Tibial artery (tissue), 4 donors: ENCODE measurements at regions not wholly inside any gene's neighbourhood (a gene's known extent, or its start where the extent isn't known, plus 50 kb on each side); places are given as distances from the start of the nearest gene placed in this dataset.

Source experiments
- DNase-seq, 2 donors: peaks; one replicate each; pipeline ENCODE4 v3.0.0-alpha.2; 2019
- H3K27ac ChIP-seq, 2 donors: fragments of 200-600 bp; sonication (generic) in 1 of 2; 1 replicate in 1 of 2; 2 replicates in 1 of 2; pipeline ENCODE4 v1.5.1; 2018 to 2019; ENCODE audit warnings: mild to moderate bottlenecking in 1 of 2
- H3K27me3 ChIP-seq, 2 donors: fragments of 200-600 bp; sonication (generic) in 1 of 2; one replicate each; pipeline versions ENCODE4 v1.5.1 to v1.6.0; 2016 to 2019
- H3K36me3 ChIP-seq, 3 donors: fragments of 200-600 bp; sonication (generic) in 2 of 3; one replicate each; pipeline ENCODE4 v1.5.1; 2016 to 2019; ENCODE audit warnings: mild to moderate bottlenecking in 2 of 3
- H3K4me1 ChIP-seq, 4 donors: fragments of 200-600 bp; sonication (generic) in 2 of 4; 1 replicate in 3 of 4; 2 replicates in 1 of 4; pipeline ENCODE4 v1.5.1; 2016 to 2019
- H3K4me3 ChIP-seq, 2 donors: fragments of 200-600 bp; sonication (generic) in 1 of 2; 1 replicate in 1 of 2; 2 replicates in 1 of 2; pipeline ENCODE4 v1.5.1; 2018 to 2019; ENCODE audit warnings: mild to moderate bottlenecking in 2 of 2
- H3K9me3 ChIP-seq, 3 donors: fragments of 200-600 bp; sonication (generic) in 1 of 3; one replicate each; pipeline ENCODE4 v1.5.1; 2016 to 2019
- CTCF ChIP-seq, 2 experiments: fragments of 200-600 bp in 1 of 2; fragments of 450-650 bp in 1 of 2; IDR thresholded peaks; one replicate each; pipeline ENCODE4 v1.5.1; 2017 to 2019; ENCODE audit warnings: antibody characterized with exemption in 2 of 2, mild to moderate bottlenecking in 1 of 2, moderate library complexity in 1 of 2
- intact Hi-C: fragments of 100-400 bp; cut with DNase I; formaldehyde crosslinking; loops from one replicate; pipeline ENCODE4 v1.15.0; 2023; ENCODE audit warnings: low total_unique reads

DNA sequence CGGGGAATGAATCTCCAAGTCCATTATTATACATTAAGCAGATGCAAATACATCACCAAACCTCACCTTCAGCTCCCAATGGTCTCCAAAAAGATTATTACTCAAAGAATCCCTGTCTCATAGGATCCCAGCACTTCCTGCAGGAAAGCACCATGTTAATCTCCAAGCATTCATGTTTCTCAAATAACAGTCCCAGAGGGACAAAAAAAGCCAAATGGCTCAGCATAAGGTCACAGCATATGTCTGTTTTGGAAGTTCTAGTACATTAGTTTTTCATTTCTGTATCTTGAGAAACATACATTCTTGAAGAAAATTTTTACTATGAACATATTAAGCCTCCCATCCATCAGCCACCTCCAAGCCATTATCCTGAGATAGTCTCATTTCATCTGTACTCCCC is 103.3 kb downstream of the METTL4 start:
- Histone ChIP-seq H3K4me3 (no peak overlapping the region), H3K36me3 (no peaks in the 10 kb centered on the region), H3K4me1 (no peaks in the 10 kb centered on the region), H3K27ac (no peak overlapping the region), H3K9me3 (no peaks in the 10 kb centered on the region), H3K27me3 (no peaks in the 10 kb centered on the region)
- intact Hi-C loops, result no loop called here
- TF ChIP-seq CTCF (IDR thresholded peaks at IDR 0.05), result no peak
- DNase-seq, result no peak

DNA sequence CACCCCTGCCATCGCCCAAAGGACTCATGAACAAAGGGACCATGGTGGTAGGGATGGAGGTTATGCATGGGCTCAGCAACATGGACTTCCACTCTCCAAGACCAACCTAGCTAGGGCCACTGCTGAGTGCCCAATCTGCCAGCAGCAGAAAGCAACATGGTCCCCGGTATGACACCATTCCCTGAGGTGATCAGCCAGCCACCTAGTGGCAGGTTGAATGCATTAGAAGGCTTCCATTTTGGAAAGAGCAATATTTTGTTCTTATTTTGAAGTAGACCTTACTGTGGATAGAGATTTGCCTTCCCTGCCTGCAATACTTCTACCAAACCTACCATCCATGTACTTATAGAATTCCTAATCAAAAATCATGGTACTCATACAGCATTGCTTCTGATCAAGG is 99.8 kb downstream of the METTL4 start:
- Histone ChIP-seq H3K9me3 (no peaks in the 10 kb centered on the region), H3K27me3 (no peaks in the 10 kb centered on the region), H3K36me3 (no peaks in the 10 kb centered on the region), H3K4me3 (no peak overlapping the region), H3K27ac (no peak overlapping the region), H3K4me1 (no peaks in the 10 kb centered on the region)
- intact Hi-C loops, result no loop called here
- no peak for TF ChIP-seq CTCF (IDR thresholded peaks at IDR 0.05)
- DNase-seq, result no peak

GRCh38 chr18:2478662-2479061 is 92.6 kb downstream of the METTL4 start:
- no peak for TF ChIP-seq CTCF (IDR thresholded peaks at IDR 0.05)
- DNase-seq, result no peak
- Histone ChIP-seq H3K36me3 (no peaks in the 10 kb centered on the region), H3K27ac (no peak overlapping the region), H3K27me3 (no peaks in the 10 kb centered on the region), H3K4me1 (no peaks in the 10 kb centered on the region), H3K9me3 (no peaks in the 10 kb centered on the region), H3K4me3 (no peak overlapping the region)
- intact Hi-C loops, result no loop called here

DNA sequence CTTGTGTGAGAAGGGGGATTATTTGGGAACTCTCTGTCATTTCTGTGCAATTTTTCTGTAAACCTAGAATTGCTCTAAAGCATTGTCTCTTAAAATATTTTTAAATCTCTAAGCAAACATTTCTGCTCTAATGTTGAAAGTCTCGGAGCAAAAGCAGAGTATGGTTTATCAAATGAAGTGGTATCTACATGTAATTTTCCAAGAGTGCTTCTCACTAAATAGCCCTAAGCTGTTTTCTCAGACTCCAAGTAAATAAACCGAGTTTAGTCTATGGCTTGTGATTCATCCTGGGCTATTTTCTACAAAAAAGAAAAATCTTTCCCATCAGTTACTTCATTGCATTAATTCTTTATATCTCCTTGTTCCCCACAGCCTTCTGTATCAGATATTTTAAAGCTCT is 90.8 kb downstream of the METTL4 start:
- TF ChIP-seq CTCF (IDR thresholded peaks at IDR 0.05), result no peak
- DNase-seq, result no peak
- intact Hi-C loops, result no loop called here
- Histone ChIP-seq H3K9me3 (no peaks in the 10 kb centered on the region), H3K27ac (no peak overlapping the region), H3K36me3 (no peaks in the 10 kb centered on the region), H3K4me3 (no peak overlapping the region), H3K27me3 (no peaks in the 10 kb centered on the region), H3K4me1 (no peaks in the 10 kb centered on the region)

- Histone ChIP-seq H3K9me3 (no peaks in the 10 kb centered on the region), H3K36me3 (no peaks in the 10 kb centered on the region), H3K4me1 (no peaks in the 10 kb centered on the region), H3K27ac (no peak overlapping the region), H3K4me3 (no peak overlapping the region), H3K27me3 (no peaks in the 10 kb centered on the region)
- intact Hi-C loops, result no loop called here
- TF ChIP-seq CTCF (IDR thresholded peaks at IDR 0.05), result no peak
- no peak for DNase-seq
Observed at GRCh38 chr18:2482706-2483475, 88.4 kb downstream of the METTL4 start.

DNA sequence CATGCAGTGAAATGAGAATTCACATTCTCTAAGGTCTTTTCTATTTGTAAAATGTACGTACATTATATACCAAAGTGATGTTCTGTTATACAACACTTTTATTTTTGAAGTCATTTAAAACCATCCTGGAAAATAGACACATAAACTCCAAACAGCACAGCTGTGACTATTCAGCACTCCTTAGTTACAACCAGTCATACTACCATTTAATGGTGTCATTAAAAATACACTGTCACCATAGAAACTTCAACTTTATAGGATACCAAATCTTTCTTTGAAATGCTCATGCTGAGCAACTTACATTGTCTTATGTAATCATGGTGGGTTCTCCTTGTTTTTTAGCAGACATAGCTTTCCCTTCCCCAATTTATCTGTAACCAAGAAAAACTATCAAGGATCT is 85.3 kb downstream of the METTL4 start:
- no peak overlapping the region for H3K27ac ChIP-seq
- H3K27me3 ChIP-seq, result no peaks in the 10 kb centered on the region
- no peak for DNase-seq
- no peaks in the 10 kb centered on the region for H3K9me3 ChIP-seq
- intact Hi-C loops, result no loop called here
- no peak overlapping the region for H3K4me3 ChIP-seq
- no peak for TF ChIP-seq CTCF (IDR thresholded peaks at IDR 0.05)
- no peaks in the 10 kb centered on the region for H3K36me3 ChIP-seq
- H3K4me1 ChIP-seq, result no peaks in the 10 kb centered on the region
